K562 (cell line): ENCODE measurements at regions not wholly inside any gene's neighbourhood (a gene's known extent, or its start where the extent isn't known, plus 50 kb on each side); places are given as distances from the start of the nearest gene placed in this dataset.

Experiments used
- ATAC-seq: fragments of 200-7000 bp; cut with Tn5 transposase; 3 replicates; pipeline ENCODE4 v1.9.1; 2020; ENCODE audit warnings: moderate library complexity
- BruUV-seq: library from RNA; stranded (reverse); fragments of 400-500 nt; replicated peaks from 2 replicates; lab custom pipeline; 2021; lab: Mats Ljungman, UMichigan
- CTCF ChIA-PET: fragments of 300-600 bp; formaldehyde crosslinking; extraction: SDS; loops from one replicate; lab custom pipeline; 2021; ENCODE audit warnings: low intra/inter-chr PET ratio; lab: Yijun Ruan, JAX
- POLR2A ChIA-PET: fragments of 300-600, 350-650 bp; sonication (Branson Sonifier 250); formaldehyde crosslinking; extraction: SDS; loops from one replicate; lab custom pipeline; 2021; ENCODE audit warnings: antibody characterized with exemption, inconsistent platforms; lab: Yijun Ruan, JAX
- DNase-seq, 4 experiments: peaks; one replicate each; pipeline versions ENCODE4 v3.0.0 to v3.0.0-alpha.2; 2011 to 2018; ENCODE audit warnings: low spot score in 3 of 4, mixed read lengths in 3 of 4; ENCODE audit errors: extremely low read depth in 1 of 4
- FAIRE-seq: peaks from 2 replicates; lab custom pipeline; 2011; peaks lifted over from hg19 to GRCh38; lab: Jason Lieb, UNC
- H2AFZ ChIP-seq: 2 replicates; pipeline ENCODE4 v1.6.0; 2011; ENCODE audit warnings: low read depth, low read length, control low read depth, inconsistent platforms
- H3K27ac ChIP-seq: fragments of 200-600 bp; 3 replicates; pipeline ENCODE4 v1.8.0; 2011; ENCODE audit warnings: low read depth, mild to moderate bottlenecking, control low read depth, inconsistent platforms, low read length, moderate library complexity, mixed read lengths; ENCODE audit errors: extremely low read depth
- H3K27me3 ChIP-seq, 2 experiments: fragments of 300-600 bp in 1 of 2; 2 replicates in 1 of 2; 3 replicates in 1 of 2; pipeline versions ENCODE4 v1.6.0 to v1.8.0; 2011; ENCODE audit warnings: inconsistent platforms in 2 of 2, low read length in 2 of 2, mild to moderate bottlenecking in 1 of 2, mixed read lengths in 1 of 2, moderate library complexity in 1 of 2; ENCODE audit not compliant: control insufficient read depth in 2 of 2, insufficient read depth in 2 of 2
- H3K36me3 ChIP-seq: fragments of 300-600 bp; 3 replicates; pipeline ENCODE4 v1.8.0; 2011; ENCODE audit warnings: mild to moderate bottlenecking, low read length, inconsistent platforms; ENCODE audit not compliant: control insufficient read depth, insufficient read depth
- H3K4me1 ChIP-seq, 2 experiments: fragments of 200-600 bp in 1 of 2; replicated peaks in 1 of 2; 2 replicates in 1 of 2; 3 replicates in 1 of 2; pipeline versions ENCODE4 v1.5.1 to v1.8.0; 2011; ENCODE audit warnings: inconsistent platforms in 2 of 2, low read length in 2 of 2, mild to moderate bottlenecking in 1 of 2, mixed read lengths in 1 of 2, moderate library complexity in 1 of 2; ENCODE audit not compliant: control insufficient read depth in 2 of 2, insufficient read depth in 2 of 2
- H3K4me2 ChIP-seq: 2 replicates; pipeline ENCODE4 v1.6.1; 2011; ENCODE audit warnings: low read length, control low read depth, inconsistent platforms, mixed read lengths; ENCODE audit not compliant: insufficient read depth
- H3K4me3 ChIP-seq: fragments of 200-600 bp; sonication (generic), shearing (Covaris generic); 2 replicates; pipeline ENCODE4 v1.5.1; 2016; ENCODE audit warnings: control low read depth, inconsistent platforms
- H3K79me2 ChIP-seq: fragments of 200-600 bp; 3 replicates; pipeline ENCODE4 v1.8.0; 2011; ENCODE audit warnings: low read length, inconsistent platforms; ENCODE audit not compliant: control insufficient read depth, insufficient read depth
- H3K9ac ChIP-seq, 2 experiments: 2 replicates each; pipeline versions ENCODE4 v1.6.0 to v1.6.1; 2011; ENCODE audit warnings: low read depth in 2 of 2, low read length in 2 of 2, control low read depth in 1 of 2, inconsistent platforms in 1 of 2, mild to moderate bottlenecking in 1 of 2, mixed read lengths in 1 of 2; ENCODE audit not compliant: insufficient read depth in 1 of 2
- H3K9me1 ChIP-seq: one replicate; pipeline ENCODE4 v1.6.0; 2011; ENCODE audit warnings: inconsistent platforms, mild to moderate bottlenecking, low read length, moderate library complexity; ENCODE audit not compliant: control insufficient read depth, insufficient read depth
- H3K9me3 ChIP-seq: replicated peaks from 2 replicates; pipeline ENCODE4 v1.5.1; 2011; ENCODE audit warnings: low read depth, low read length, inconsistent platforms; ENCODE audit not compliant: control insufficient read depth, insufficient read depth
- H4K20me1 ChIP-seq: replicated peaks from 2 replicates; pipeline ENCODE4 v1.6.1; 2011; ENCODE audit warnings: low read length, inconsistent platforms, mixed read lengths; ENCODE audit not compliant: control insufficient read depth, insufficient read depth
- BRCA1 ChIP-seq, 2 experiments: fragments of 450-650 bp in 1 of 2; sonication (generic) in 1 of 2; formaldehyde crosslinking in 1 of 2; IDR thresholded peaks; 2 replicates each; pipeline versions ENCODE4 v1.5.0 to v1.6.1; 2017 to 2020; ENCODE audit warnings: mild to moderate bottlenecking in 1 of 2, missing genetic modification reagents in 1 of 2
- CCAR2 ChIP-seq: fragments of 200-400 bp; formaldehyde crosslinking; IDR thresholded peaks from 2 replicates; pipeline ENCODE4 v1.6.1; 2017; ENCODE audit warnings: mild to moderate bottlenecking, low read depth, low read length
- DMBX1 ChIP-seq: fragments of 250-450 bp; sonication (Bioruptor Pico); IDR thresholded peaks from 2 replicates; pipeline ENCODE4 v1.8.0; 2022; ENCODE audit warnings: inconsistent platforms, mild to moderate bottlenecking, moderate library complexity, borderline replicate concordance
- E4F1 ChIP-seq: fragments of 250-450 bp; sonication (Bioruptor Pico); IDR thresholded peaks from 2 replicates; pipeline ENCODE4 v1.5.0; 2021; ENCODE audit warnings: mild to moderate bottlenecking, borderline replicate concordance
- ETV1 ChIP-seq: fragments of 450-650 bp; conservative IDR thresholded peaks from 2 replicates; pipeline ENCODE4 v1.6.1; 2016; ENCODE audit warnings: missing genetic modification characterization, control low read depth, low read depth, missing compliant biosample characterization
- ILF3 ChIP-seq: fragments of 450-650 bp; IDR thresholded peaks from 2 replicates; pipeline ENCODE4 v1.6.1; 2018; ENCODE audit warnings: antibody characterized with exemption, mild to moderate bottlenecking, moderate library complexity, borderline replicate concordance
- JUNB ChIP-seq: fragments of 450-650 bp; formaldehyde crosslinking; conservative IDR thresholded peaks from 2 replicates; pipeline ENCODE4 v1.4.0; 2020; ENCODE audit warnings: mild to moderate bottlenecking
- MEIS2 ChIP-seq: fragments of 450-650 bp; IDR thresholded peaks from 2 replicates; pipeline ENCODE4 v1.6.1; 2014; ENCODE audit warnings: mild to moderate bottlenecking; ENCODE audit not compliant: partially characterized antibody
- MTF1 ChIP-seq: fragments of 250-450 bp; sonication (Bioruptor Pico); IDR thresholded peaks from 2 replicates; pipeline ENCODE4 v1.9.0; 2021; ENCODE audit warnings: moderate library complexity, mild to moderate bottlenecking, inconsistent platforms, borderline replicate concordance
- NR3C1 ChIP-seq: sonication (generic); formaldehyde crosslinking; IDR thresholded peaks from 2 replicates; pipeline ENCODE4 v1.8.1; 2022; ENCODE audit warnings: missing genetic modification reagents
- NUFIP1 ChIP-seq: fragments of 450-650 bp; IDR thresholded peaks from 2 replicates; pipeline ENCODE4 v1.6.1; 2018; ENCODE audit not compliant: partially characterized antibody
- PHF21A ChIP-seq: fragments of 450-650 bp; IDR thresholded peaks from 2 replicates; pipeline ENCODE4 v1.6.1; 2017; ENCODE audit warnings: low read depth, borderline replicate concordance
- POLR2AphosphoS2 ChIP-seq: IDR thresholded peaks from 2 replicates; pipeline ENCODE4 v1.6.1; 2012; ENCODE audit warnings: low read length, improper control_type of control experiment
- ZBTB17 ChIP-seq: fragments of 450-650 bp; formaldehyde crosslinking; IDR thresholded peaks from 2 replicates; pipeline ENCODE4 v1.4.0; 2020; ENCODE audit warnings: mild to moderate bottlenecking
- ZNF232 ChIP-seq: sonication (generic); formaldehyde crosslinking; IDR thresholded peaks from 2 replicates; pipeline ENCODE4 v1.8.0; 2022; ENCODE audit warnings: mild to moderate bottlenecking, missing genetic modification reagents
- ZNF324 ChIP-seq: fragments of 250-450 bp; sonication (Bioruptor Pico); IDR thresholded peaks from 2 replicates; pipeline ENCODE4 v1.4.0; 2020; ENCODE audit warnings: mild to moderate bottlenecking
- ZNF696 ChIP-seq: fragments of 250-450 bp; sonication (Bioruptor Pico); conservative IDR thresholded peaks from 2 replicates; pipeline ENCODE4 v1.4.0; 2020; ENCODE audit warnings: mild to moderate bottlenecking, moderate library complexity
- WGBS: fragments of 100-300 bp; shearing (Covaris generic); methylation state at CpG from one replicate; pipeline ENCODE4 v1.1.6; 2016; ENCODE audit warnings: low coverage, mixed read lengths; ENCODE audit not compliant: insufficient coverage; ENCODE audit errors: missing lambda C conversion rate; 5-methylcytosine and 5-hydroxymethylcytosine counted together
- in situ Hi-C: fragments of 300-500 bp; cut with MboI; formaldehyde crosslinking; loops from 4 replicates; pipeline ENCODE4 v1.15.0; 2018; ENCODE audit warnings: inconsistent platforms, mixed read lengths
- intact Hi-C: fragments of 100-400 bp; cut with micrococcal nuclease; formaldehyde crosslinking; loops from 2 replicates; pipeline ENCODE4 v1.14.2; 2022
- TF ChIP-seq, protein P1 (sequence below): fragments of 250-450 bp; sonication (Bioruptor Pico); IDR thresholded peaks from 2 replicates; pipeline ENCODE4 v1.5.0; 2021
- TF ChIP-seq, protein P2 (sequence below), 3 experiments: fragments of 200-800 bp in 1 of 3; sonication (Bioruptor generic) in 1 of 3; sonication (generic) in 1 of 3; formaldehyde crosslinking in 1 of 3; IDR thresholded peaks; 2 replicates each; pipeline versions ENCODE4 v1.6.1 to v1.8.0; 2016 to 2022; ENCODE audit warnings: mild to moderate bottlenecking in 2 of 3, missing compliant biosample characterization in 2 of 3, missing genetic modification characterization in 2 of 3, missing genetic modification reagents in 1 of 3

GRCh38 chr2:49714454-49714853 is 560.1 kb upstream of the FSHR start:
- Histone ChIP-seq H3K9me3 (no peaks in the 10 kb centered on the region), H3K9ac (no peak overlapping the region), H3K9me1 (no peaks in the 10 kb centered on the region), H2AFZ (no peak overlapping the region), H3K27me3 (no peaks in the 10 kb centered on the region), H3K4me1 (no peaks in the 10 kb centered on the region), H4K20me1 (no peaks in the 10 kb centered on the region), H3K4me2 (no peak overlapping the region), H3K4me3 (no peak overlapping the region), H3K79me2 (no peaks in the 10 kb centered on the region), H3K36me3 (no peaks in the 10 kb centered on the region), H3K27ac (no peak overlapping the region)
- BruUV-seq = no TSS peak
- in situ Hi-C loops = no loop called here
- TF ChIP-seq E4F1 (CRISPR knock-in tag) (no peak), NR3C1 (CRISPR knock-in tag) (no peak), MTF1 (CRISPR knock-in tag) (no peak), ILF3 (no peak), ETV1 (tag) (no peak), ZNF696 (CRISPR knock-in tag) (no peak), POLR2AphosphoS2 (no peak), BRCA1 (IDR thresholded peaks at IDR 0.05) (no peak), BRCA1 (CRISPR knock-in tag; IDR thresholded peaks at IDR 0.05) (no peak), PHF21A (no peak), CCAR2 (no peak), MEIS2 (no peak), ZNF324 (CRISPR knock-in tag) (no peak), ZNF232 (CRISPR knock-in tag) (no peak), ZBTB17 (CRISPR knock-in tag) (no peak), JUNB (CRISPR knock-in tag) (no peak), DMBX1 (no peak), NUFIP1 (no peak)
- TF ChIP-seq, protein P1, sequence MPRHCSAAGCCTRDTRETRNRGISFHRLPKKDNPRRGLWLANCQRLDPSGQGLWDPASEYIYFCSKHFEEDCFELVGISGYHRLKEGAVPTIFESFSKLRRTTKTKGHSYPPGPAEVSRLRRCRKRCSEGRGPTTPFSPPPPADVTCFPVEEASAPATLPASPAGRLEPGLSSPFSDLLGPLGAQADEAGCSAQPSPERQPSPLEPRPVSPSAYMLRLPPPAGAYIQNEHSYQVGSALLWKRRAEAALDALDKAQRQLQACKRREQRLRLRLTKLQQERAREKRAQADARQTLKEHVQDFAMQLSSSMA (CRISPR knock-in tag) = no peak
- TF ChIP-seq, protein P2, sequence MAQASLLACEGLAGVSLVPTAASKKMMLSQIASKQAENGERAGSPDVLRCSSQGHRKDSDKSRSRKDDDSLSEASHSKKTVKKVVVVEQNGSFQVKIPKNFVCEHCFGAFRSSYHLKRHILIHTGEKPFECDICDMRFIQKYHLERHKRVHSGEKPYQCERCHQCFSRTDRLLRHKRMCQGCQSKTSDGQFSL (CRISPR knock-in tag; IDR thresholded peaks at IDR 0.05) = no peak
- TF ChIP-seq, protein P2 (tag; IDR thresholded peaks at IDR 0.05) = no peak
- ATAC-seq (no peak), DNase-seq (no peak), FAIRE-seq (no peak)
- CTCF ChIA-PET = no interaction called here
- POLR2A ChIA-PET = no interaction called here
- intact Hi-C loops = no loop called here
- 0% methylated on average over 2 of the region's 2 CpGs for WGBS
